Large intestine (tissue), 3 donors: ENCODE measurements at regions not wholly inside any gene's neighbourhood (a gene's known extent, or its start where the extent isn't known, plus 50 kb on each side); places are given as distances from the start of the nearest gene placed in this dataset.

ENCODE experiments used
- DNase-seq, 2 donors: peaks; one replicate each; pipeline versions ENCODE4 v3.0.0 to v3.0.0-alpha.2; 2013
- H3K27ac ChIP-seq: one replicate; pipeline ENCODE4 v1.5.1; 2013; ENCODE audit warnings: low read length
- H3K27me3 ChIP-seq: 2 replicates; pipeline ENCODE4 v1.6.1; 2013; ENCODE audit warnings: low read length; ENCODE audit not compliant: control insufficient read depth, insufficient read depth
- H3K36me3 ChIP-seq: 2 replicates; pipeline ENCODE4 v1.6.1; 2013; ENCODE audit warnings: low read length; ENCODE audit not compliant: control insufficient read depth, insufficient read depth
- H3K4me1 ChIP-seq: one replicate; pipeline ENCODE4 v1.6.1; 2013; ENCODE audit warnings: low read length; ENCODE audit not compliant: control insufficient read depth, insufficient read depth
- H3K4me3 ChIP-seq: one replicate; pipeline ENCODE4 v1.5.1; 2013; ENCODE audit warnings: low read length
- H3K9me3 ChIP-seq: one replicate; pipeline ENCODE4 v1.6.1; 2013; ENCODE audit warnings: mild to moderate bottlenecking, low read depth, low read length, moderate library complexity; ENCODE audit not compliant: control insufficient read depth
- WGBS: methylation state at CpG from one replicate; pipeline ENCODE4 v1.1.5; 2013; ENCODE audit warnings: low lambda C conversion rate; ENCODE audit not compliant: insufficient coverage; 5-methylcytosine and 5-hydroxymethylcytosine counted together

DNA sequence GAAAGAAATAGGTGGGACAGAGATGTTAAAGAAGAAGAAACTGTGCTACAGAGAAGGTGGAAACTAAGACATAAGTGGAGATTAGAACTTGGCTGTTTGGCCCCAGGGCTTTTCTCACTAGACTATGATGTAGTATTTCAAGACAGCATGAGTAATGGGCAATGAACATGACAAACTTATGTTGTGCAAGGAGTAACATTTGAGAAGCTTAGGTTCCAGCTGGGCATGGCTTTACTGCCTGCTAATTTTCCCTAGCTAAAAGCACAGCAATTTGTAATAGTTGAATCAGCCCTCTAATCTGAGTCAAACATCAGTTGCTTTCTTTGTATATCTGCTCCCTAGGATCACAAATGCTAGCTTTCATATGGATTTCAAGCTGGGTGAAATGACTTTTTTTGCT is 294.3 kb upstream of the BMP2 start:
- Histone ChIP-seq H3K4me3 (no peak overlapping the region), H3K4me1 (no peaks in the 10 kb centered on the region), H3K27me3 (no peaks in the 10 kb centered on the region), H3K9me3 (no peaks in the 10 kb centered on the region), H3K36me3 (no peaks in the 10 kb centered on the region), H3K27ac (no peak overlapping the region)
- DNase-seq, result no peak

DNA sequence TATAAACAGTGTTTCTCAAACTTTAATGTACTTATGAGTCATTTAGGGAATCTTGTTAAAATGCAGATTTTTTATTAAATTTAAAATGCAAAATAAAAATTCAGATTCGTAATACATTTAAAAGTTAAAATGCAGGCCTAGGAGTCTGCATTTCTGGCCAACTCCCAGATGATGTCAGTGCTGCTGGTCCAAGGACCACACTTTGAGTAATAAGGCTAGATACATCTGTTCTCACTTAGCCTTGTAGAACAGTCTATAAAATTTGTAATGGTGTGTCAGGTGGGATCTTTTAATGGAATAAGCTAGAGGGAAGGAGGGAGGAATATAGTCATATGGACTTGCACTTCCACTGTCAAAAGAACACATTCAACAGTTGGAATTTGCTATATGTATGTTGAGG is 295.6 kb upstream of the BMP2 start:
- H3K4me3 ChIP-seq, result no peak overlapping the region
- no peak for DNase-seq
- H3K4me1 ChIP-seq, result no peaks in the 10 kb centered on the region
- H3K9me3 ChIP-seq, result no peaks in the 10 kb centered on the region
- no peaks in the 10 kb centered on the region for H3K36me3 ChIP-seq
- H3K27ac ChIP-seq, result no peak overlapping the region
- 100% methylated on average over 1 of the region's 1 CpG for WGBS
- no peaks in the 10 kb centered on the region for H3K27me3 ChIP-seq

DNA sequence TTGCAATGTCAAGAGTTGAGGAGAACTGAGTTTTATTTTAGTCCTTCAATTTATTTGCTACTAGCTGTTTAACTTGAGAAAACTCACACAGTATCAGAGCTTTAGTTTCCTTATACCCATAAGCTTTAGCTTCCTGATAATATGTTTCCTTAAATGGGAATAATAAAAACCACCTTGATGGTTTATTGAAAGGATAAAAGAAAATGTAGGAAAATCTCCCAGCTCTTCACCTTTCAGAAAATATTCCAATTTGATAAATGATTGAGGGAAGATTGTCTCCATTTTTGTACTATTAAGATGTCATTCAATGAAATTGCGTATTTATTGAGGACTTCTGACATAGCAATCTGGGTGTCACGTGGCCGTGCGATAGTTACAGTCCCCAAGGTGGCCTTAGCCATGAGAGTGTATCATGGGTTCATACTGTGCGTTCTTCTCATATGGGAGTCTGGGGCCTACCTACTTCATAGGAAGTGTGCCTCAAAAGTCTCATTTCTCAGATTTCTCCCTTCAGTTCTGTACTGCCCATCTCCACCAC is 296.3 kb upstream of the BMP2 start:
- Histone ChIP-seq H3K27me3 (no peaks in the 10 kb centered on the region), H3K9me3 (no peaks in the 10 kb centered on the region), H3K4me1 (no peaks in the 10 kb centered on the region), H3K27ac (no peak overlapping the region), H3K36me3 (no peaks in the 10 kb centered on the region), H3K4me3 (no peak overlapping the region)
- no peak for DNase-seq
- WGBS, result 100% methylated on average over 1 of the region's 5 CpGs

DNA sequence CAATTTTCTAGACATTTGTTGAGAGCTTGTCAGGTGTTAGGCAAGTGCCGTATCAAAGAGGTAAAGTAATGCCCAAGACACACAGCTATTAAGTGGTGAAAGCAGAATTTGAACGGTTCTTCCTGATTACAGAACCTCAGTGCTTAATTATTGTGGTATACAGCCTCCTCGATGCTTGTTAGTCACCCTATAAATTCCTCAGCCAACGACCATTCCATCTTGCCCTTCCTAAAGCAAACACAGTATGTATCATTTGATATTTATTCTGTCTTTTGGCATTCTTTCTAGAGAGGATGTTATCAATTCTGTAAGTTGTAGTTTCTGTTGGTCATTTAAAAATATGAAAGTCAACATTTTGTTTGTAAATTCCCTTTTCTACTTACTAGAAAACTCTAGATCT is 297.8 kb upstream of the BMP2 start:
- WGBS, result no CpG with 5 or more reads among the region's 4 CpGs
- H3K9me3 ChIP-seq, result no peaks in the 10 kb centered on the region
- H3K27ac ChIP-seq, result no peak overlapping the region
- no peaks in the 10 kb centered on the region for H3K4me1 ChIP-seq
- DNase-seq, result no peak
- H3K36me3 ChIP-seq, result no peaks in the 10 kb centered on the region
- no peaks in the 10 kb centered on the region for H3K27me3 ChIP-seq
- H3K4me3 ChIP-seq, result no peak overlapping the region

DNA sequence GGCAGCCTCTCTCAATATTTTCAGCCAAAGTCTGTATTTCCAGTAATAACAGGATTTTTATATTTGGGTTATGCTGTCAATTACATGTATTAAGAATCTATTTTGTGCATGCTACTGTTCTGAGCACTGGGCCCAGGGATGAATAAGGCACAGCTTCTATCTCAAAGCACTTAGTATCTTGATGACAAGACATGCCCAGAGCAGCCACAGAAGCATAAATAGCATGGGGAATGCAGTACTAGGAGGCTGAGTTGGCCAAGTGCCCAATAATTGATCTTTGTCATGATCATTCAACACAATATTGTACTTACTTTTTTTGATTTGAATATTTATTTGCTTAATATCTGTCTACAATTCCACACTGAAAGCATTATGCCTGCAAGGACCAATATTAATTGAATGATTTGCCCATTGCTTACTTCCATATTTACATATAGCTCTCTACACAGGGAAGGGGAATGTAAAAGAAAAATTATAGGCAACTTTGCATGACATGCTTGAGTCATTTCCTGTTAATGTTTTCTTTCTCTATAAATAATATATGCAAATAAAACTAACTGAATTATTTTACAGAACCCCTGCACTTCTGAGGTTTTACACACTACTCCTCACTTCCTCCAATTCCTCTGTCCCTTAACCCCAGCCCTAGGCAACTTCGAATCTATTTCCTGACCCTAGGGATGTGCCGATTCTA is 298.9 kb upstream of the BMP2 start:
- Histone ChIP-seq H3K27me3 (no peaks in the 10 kb centered on the region), H3K4me1 (no peaks in the 10 kb centered on the region), H3K4me3 (no peak overlapping the region), H3K9me3 (no peaks in the 10 kb centered on the region), H3K27ac (no peak overlapping the region), H3K36me3 (no peaks in the 10 kb centered on the region)
- no peak for DNase-seq
- WGBS, result 100% methylated on average over 1 of the region's 2 CpGs

DNA sequence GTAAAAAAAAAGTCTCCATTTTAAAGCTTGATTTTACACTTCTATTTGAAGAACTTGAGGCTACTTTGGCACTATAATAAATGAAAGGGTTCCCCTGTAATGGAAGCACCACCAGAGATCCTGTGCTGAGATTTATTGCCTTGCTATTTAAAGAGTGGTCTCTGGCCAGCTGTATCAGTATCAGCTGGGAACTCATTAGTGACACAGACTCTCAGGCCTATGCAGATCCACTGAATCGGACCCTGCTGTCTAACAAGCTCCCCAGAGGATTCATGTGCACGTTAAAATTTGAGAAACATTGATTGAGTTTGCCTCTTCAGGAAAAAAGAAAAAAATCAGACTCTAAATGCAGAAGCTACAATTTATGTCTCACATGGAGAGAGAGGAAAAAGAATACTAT is 299.9 kb upstream of the BMP2 start:
- no peak for DNase-seq
- Histone ChIP-seq H3K9me3 (no peaks in the 10 kb centered on the region), H3K27ac (no peak overlapping the region), H3K27me3 (no peaks in the 10 kb centered on the region), H3K4me3 (no peak overlapping the region), H3K4me1 (no peaks in the 10 kb centered on the region), H3K36me3 (no peaks in the 10 kb centered on the region)
- 29% methylated on average over 1 of the region's 2 CpGs for WGBS

DNA sequence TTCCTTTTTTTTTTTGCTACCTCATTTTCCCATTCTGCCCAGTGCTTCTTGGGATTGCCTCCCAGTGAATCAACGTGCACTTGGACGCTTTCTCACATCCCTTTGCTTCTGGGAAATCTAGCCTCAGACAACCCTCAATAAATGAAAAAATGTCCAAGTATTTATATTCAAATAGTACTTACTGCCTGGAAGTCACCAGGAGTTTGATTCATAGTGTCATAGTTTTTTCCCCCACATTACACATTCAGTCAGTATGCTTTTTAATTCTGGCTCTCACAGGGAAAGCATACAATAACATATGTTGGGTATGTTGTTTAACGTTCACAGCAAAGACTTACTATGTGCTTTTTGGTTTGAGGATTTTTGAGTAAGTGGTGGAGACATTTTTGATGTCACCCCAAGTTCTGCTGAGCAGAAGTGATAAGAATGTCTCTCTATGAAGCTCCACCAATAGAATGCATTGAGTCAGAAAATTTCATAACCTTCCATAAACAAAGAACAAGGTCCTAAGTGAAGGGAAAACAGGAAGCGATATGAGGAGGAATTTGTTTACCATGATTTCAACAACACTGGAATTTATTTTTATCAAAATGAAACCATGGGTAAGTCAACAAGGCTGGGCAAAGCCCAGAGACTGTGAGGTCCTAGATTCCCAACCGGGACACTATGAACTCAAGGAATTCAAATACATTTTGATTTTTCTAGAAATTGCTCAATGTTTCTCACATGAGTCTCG is 301.2 kb upstream of the BMP2 start:
- Histone ChIP-seq H3K4me1 (no peaks in the 10 kb centered on the region), H3K27me3 (no peaks in the 10 kb centered on the region), H3K27ac (no peak overlapping the region), H3K9me3 (no peaks in the 10 kb centered on the region), H3K36me3 (no peaks in the 10 kb centered on the region), H3K4me3 (no peak overlapping the region)
- 93% methylated on average over 3 of the region's 6 CpGs for WGBS
- DNase-seq, result peak; percentile 15 to 29

DNA sequence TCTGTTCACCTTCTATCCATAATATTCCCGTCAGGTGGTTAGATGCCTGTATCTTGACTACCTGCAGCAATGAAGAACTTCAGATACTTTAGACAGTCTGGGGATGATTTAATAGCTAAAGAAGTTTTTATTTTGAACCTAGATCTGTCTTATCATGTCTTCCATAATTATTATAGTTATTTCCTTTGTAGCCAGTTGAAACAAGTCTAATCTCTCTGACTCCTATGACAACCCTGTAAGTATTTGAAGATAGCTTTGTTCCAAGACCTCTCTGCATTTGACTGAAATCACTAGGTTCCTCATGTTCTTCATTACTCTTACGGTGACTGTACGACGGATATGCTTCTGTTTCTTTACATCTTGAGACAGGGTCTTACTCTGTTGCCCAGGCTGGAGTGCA is 316.6 kb upstream of the BMP2 start:
- no peak for DNase-seq
- H3K4me1 ChIP-seq, result no peaks in the 10 kb centered on the region
- 100% methylated on average over 1 of the region's 4 CpGs for WGBS
- no peaks in the 10 kb centered on the region for H3K27me3 ChIP-seq
- H3K36me3 ChIP-seq, result no peaks in the 10 kb centered on the region
- no peak overlapping the region for H3K4me3 ChIP-seq
- no peaks in the 10 kb centered on the region for H3K9me3 ChIP-seq
- no peak overlapping the region for H3K27ac ChIP-seq

DNA sequence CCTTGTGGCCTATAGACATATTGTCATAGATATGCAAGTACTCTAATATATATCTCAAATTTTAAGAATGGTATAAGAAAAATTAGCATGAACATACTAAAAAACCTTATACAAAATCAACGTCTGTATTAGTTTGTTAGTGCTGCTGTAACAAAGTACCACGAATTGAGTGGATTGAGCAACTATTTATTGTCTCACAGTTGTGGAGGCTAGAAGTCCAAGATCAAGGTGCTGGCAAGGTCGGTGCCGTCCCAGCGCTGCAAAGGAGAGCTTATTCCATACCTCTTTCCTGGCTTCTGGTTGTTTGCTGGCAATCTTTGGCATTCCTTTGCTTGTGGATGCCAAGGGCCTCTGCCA is 317.6 kb upstream of the FERMT1 start:
- Histone ChIP-seq H3K4me3 (no peak overlapping the region), H3K4me1 (no peaks in the 10 kb centered on the region), H3K27me3 (no peaks in the 10 kb centered on the region), H3K9me3 (no peaks in the 10 kb centered on the region), H3K36me3 (no peaks in the 10 kb centered on the region), H3K27ac (no peak overlapping the region)
- WGBS, result no CpG with 5 or more reads among the region's 5 CpGs
- no peak for DNase-seq

DNA sequence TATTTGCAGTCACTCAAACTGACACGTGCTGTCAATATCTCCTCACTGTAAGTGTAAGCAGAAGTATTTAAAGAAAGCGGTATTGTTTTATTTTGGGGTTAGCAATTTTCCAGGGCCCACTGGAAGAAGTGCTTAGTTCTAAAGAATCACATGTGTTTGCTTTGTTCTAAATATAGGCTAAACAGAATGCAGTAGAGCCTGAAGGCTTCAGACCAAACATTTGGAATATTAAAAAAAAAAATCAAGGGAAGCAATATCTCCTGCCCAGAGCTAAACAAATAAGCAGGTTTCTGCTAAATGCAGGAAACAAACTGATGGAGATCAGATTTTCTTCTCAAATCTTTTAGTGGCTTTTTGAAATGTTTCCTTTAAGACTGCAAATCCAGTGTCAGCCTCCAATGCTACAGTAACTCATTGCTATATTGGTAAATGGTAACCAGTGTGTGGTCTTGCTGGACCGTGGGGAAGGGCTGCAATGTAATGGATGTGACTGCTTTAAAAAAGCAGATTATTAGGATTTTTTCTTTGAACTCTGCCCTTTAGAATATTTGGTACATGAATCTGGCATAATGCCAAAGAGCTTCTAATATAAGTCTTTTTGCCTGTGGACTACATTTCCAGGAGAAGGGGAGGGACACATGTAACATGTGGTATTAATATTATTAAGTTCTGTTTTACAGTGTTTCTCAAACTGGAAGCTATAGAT is 317.1 kb upstream of the FERMT1 start:
- H3K27ac ChIP-seq, result no peak overlapping the region
- no peaks in the 10 kb centered on the region for H3K9me3 ChIP-seq
- H3K4me1 ChIP-seq, result no peaks in the 10 kb centered on the region
- no peak for DNase-seq
- no peak overlapping the region for H3K4me3 ChIP-seq
- 75% methylated on average over 1 of the region's 3 CpGs for WGBS
- no peaks in the 10 kb centered on the region for H3K36me3 ChIP-seq
- H3K27me3 ChIP-seq, result no peaks in the 10 kb centered on the region
